PC-9 (cell line): ENCODE measurements at regions not wholly inside any gene's neighbourhood (a gene's known extent, or its start where the extent isn't known, plus 50 kb on each side); places are given as distances from the start of the nearest gene placed in this dataset.

Source experiments
- BruUV-seq: library from RNA; stranded (reverse); fragments of 400-500 nt; replicated peaks from 2 replicates; lab custom pipeline; 2021; lab: Mats Ljungman, UMichigan
- CTCF ChIA-PET: fragments of 300-600 bp; sonication (Branson Sonifier 250); formaldehyde crosslinking; loops from one replicate; lab custom pipeline; 2022; ENCODE audit warnings: antibody characterized with exemption; lab: Charles Lee
- POLR2A ChIA-PET: fragments of 300-600 bp; sonication (Branson Sonifier 250); formaldehyde crosslinking; loops from one replicate; lab custom pipeline; 2022; ENCODE audit warnings: antibody characterized with exemption; ENCODE audit not compliant: unreplicated experiment; lab: Charles Lee
- DNase-seq, 2 experiments: peaks; one replicate each; pipeline versions ENCODE4 v3.0.0 to v3.0.0-alpha.2; 2015 to 2022; ENCODE audit warnings: mixed read lengths in 1 of 2
- H2AFZ ChIP-seq: fragments of 200-600 bp; sonication (generic); 2 replicates; pipeline ENCODE4 v1.8.1; 2017; ENCODE audit warnings: antibody characterized with exemption
- H3F3A ChIP-seq: fragments of 200-600 bp; sonication (generic); 2 replicates; pipeline ENCODE4 v1.8.1; 2017; ENCODE audit warnings: antibody characterized with exemption, mild to moderate bottlenecking, low read depth; ENCODE audit not compliant: insufficient read depth
- H3K27ac ChIP-seq: fragments of 200-600 bp; sonication (generic); 2 replicates; pipeline ENCODE4 v1.6.1; 2016; ENCODE audit warnings: mixed run types
- H3K27me3 ChIP-seq: fragments of 200-600 bp; sonication (generic); 2 replicates; pipeline ENCODE4 v1.6.1; 2016; ENCODE audit warnings: low read depth, mixed run types; ENCODE audit not compliant: insufficient read depth
- H3K36me3 ChIP-seq: fragments of 200-600 bp; sonication (generic); 2 replicates; pipeline ENCODE4 v1.6.1; 2016; ENCODE audit warnings: low read depth, mixed run types
- H3K4me1 ChIP-seq: fragments of 200-600 bp; sonication (generic); replicated peaks from 2 replicates; pipeline ENCODE4 v1.6.1; 2016; ENCODE audit warnings: mixed run types; ENCODE audit not compliant: insufficient read depth
- H3K4me2 ChIP-seq: fragments of 200-600 bp; sonication (generic); 2 replicates; pipeline ENCODE4 v1.6.1; 2017; ENCODE audit warnings: mixed run types
- H3K4me3 ChIP-seq: fragments of 200-600 bp; sonication (generic); 2 replicates; pipeline ENCODE4 v1.6.1; 2016; ENCODE audit warnings: mixed run types
- H3K79me2 ChIP-seq: fragments of 200-600 bp; sonication (generic); 2 replicates; pipeline ENCODE4 v1.6.1; 2017; ENCODE audit warnings: low read depth, mixed run types
- H3K9me2 ChIP-seq: fragments of 200-600 bp; sonication (generic); 2 replicates; pipeline ENCODE4 v1.8.1; 2017; ENCODE audit warnings: mild to moderate bottlenecking; ENCODE audit not compliant: insufficient read depth
- H3K9me3 ChIP-seq: fragments of 200-600 bp; sonication (generic); 2 replicates; pipeline ENCODE4 v1.8.1; 2016; ENCODE audit warnings: low read depth; ENCODE audit not compliant: insufficient read depth
- H4K20me1 ChIP-seq: fragments of 200-600 bp; sonication (generic); 2 replicates; pipeline ENCODE4 v1.8.1; 2017; ENCODE audit not compliant: insufficient read depth
- EZH2 ChIP-seq: fragments of 200-600 bp; sonication (generic); IDR thresholded peaks from 2 replicates; pipeline ENCODE4 v1.8.0; 2017; ENCODE audit warnings: antibody characterized with exemption, low read depth
- intact Hi-C: fragments of 100-400 bp; cut with micrococcal nuclease; formaldehyde crosslinking; loops from one replicate; pipeline ENCODE4 v1.10.0; 2022; ENCODE audit not compliant: unreplicated experiment
- TF ChIP-seq, protein P1 (sequence below): fragments of 200-600 bp; sonication (generic); conservative IDR thresholded peaks from 2 replicates; pipeline ENCODE4 v1.6.1; 2017; ENCODE audit warnings: mixed run types, antibody characterized with exemption, mild to moderate bottlenecking, moderate library complexity

GRCh38 chr6:109896341-109896740 lies 81.8 kb upstream of the GPR6 start:
- Histone ChIP-seq H3K79me2 (no peaks in the 10 kb centered on the region), H3K4me1 (peaks cover 38% of the 10 kb centered on the region), H3K9me2 (no peaks in the 10 kb centered on the region), H3K36me3 (no peaks in the 10 kb centered on the region), H3K9me3 (peaks cover 9% of the 10 kb centered on the region; the same call in 1 of the 2 replicates), H3K27ac (no peak overlapping the region), H4K20me1 (no peaks in the 10 kb centered on the region), H3K4me3 (no peak overlapping the region), H3F3A (peaks cover 28% of the 10 kb centered on the region), H3K4me2 (no peak overlapping the region), H3K27me3 (no peaks in the 10 kb centered on the region), H2AFZ (no peak overlapping the region)
- ChIA-PET CTCF (no interaction called here), POLR2A (no interaction called here)
- intact Hi-C loops: no loop called here
- TF ChIP-seq, protein P1, sequence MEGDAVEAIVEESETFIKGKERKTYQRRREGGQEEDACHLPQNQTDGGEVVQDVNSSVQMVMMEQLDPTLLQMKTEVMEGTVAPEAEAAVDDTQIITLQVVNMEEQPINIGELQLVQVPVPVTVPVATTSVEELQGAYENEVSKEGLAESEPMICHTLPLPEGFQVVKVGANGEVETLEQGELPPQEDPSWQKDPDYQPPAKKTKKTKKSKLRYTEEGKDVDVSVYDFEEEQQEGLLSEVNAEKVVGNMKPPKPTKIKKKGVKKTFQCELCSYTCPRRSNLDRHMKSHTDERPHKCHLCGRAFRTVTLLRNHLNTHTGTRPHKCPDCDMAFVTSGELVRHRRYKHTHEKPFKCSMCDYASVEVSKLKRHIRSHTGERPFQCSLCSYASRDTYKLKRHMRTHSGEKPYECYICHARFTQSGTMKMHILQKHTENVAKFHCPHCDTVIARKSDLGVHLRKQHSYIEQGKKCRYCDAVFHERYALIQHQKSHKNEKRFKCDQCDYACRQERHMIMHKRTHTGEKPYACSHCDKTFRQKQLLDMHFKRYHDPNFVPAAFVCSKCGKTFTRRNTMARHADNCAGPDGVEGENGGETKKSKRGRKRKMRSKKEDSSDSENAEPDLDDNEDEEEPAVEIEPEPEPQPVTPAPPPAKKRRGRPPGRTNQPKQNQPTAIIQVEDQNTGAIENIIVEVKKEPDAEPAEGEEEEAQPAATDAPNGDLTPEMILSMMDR: no peak
- no peak for TF ChIP-seq EZH2
- BruUV-seq: no TSS peak
- peak in 1 of 2 experiments; percentile 17 for DNase-seq

DNA sequence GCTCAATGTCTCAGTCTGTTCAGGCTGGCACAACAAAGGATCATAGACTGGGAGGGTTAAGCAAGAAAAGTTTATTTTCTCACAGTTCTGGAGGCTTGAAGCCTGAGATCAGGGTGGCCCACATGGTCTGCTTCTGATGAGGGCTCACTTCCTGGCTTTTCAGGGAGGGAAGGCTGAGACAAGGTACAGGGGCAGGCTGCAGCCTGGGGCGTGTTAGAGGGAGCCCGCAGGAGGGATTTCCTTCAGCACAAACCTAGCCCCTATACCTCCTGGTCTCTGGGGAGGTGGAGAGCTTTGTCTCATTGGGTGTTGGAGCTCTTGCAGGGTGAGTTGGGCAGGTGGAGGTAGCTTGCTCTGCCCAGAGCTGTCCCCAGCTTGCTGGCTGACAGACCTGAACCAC lies 81.1 kb upstream of the GPR6 start:
- Histone ChIP-seq H4K20me1 (no peaks in the 10 kb centered on the region), H3K9me2 (no peaks in the 10 kb centered on the region), H3K36me3 (no peaks in the 10 kb centered on the region), H3K27me3 (no peaks in the 10 kb centered on the region), H3K4me1 (peaks cover 32% of the 10 kb centered on the region), H3K9me3 (peaks cover 9% of the 10 kb centered on the region; the same call in 1 of the 2 replicates), H3K4me2 (no peak overlapping the region), H3K27ac (no peak overlapping the region), H3F3A (peaks cover 26% of the 10 kb centered on the region), H3K4me3 (no peak overlapping the region), H2AFZ (no peak overlapping the region), H3K79me2 (no peaks in the 10 kb centered on the region)
- intact Hi-C loops: no loop called here
- POLR2A ChIA-PET: no interaction called here
- DNase-seq: no peak
- CTCF ChIA-PET: no interaction called here
- TF ChIP-seq, protein P1: no peak
- TF ChIP-seq EZH2: no peak
- no TSS peak for BruUV-seq

DNA sequence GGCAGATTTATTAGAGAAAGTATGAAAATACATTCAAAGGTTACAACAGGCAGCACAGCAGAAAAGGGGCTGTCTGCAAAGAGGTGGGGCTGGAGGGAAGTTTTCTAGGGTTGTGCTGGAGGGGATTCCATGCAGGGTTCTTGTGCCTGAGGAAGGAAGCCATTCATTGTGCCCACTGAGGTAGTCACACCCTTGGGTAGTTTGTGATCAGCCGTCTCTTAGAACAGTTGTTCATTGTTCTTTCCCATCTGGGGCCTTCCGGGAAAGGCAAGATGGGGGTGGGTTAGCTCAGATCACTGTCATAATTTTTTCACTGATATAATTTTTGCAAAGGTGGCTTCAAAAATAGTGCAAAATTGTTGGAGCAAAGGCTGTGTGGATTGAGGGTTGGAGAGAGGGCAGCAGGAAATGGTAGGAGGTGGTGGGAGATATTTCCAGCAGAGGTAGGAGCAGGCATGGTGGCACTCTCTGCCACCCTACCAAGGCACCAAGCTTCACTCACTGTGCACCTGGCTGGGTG lies 80.5 kb upstream of the GPR6 start:
- peaks cover 20% of the 10 kb centered on the region for H3F3A ChIP-seq
- H3K27ac ChIP-seq: no peak overlapping the region
- peaks cover 26% of the 10 kb centered on the region for H3K4me1 ChIP-seq
- H3K79me2 ChIP-seq: no peaks in the 10 kb centered on the region
- H4K20me1 ChIP-seq: no peaks in the 10 kb centered on the region
- BruUV-seq: no TSS peak
- no peaks in the 10 kb centered on the region for H3K36me3 ChIP-seq
- no peaks in the 10 kb centered on the region for H3K9me2 ChIP-seq
- ChIA-PET POLR2A (no interaction called here), CTCF (no interaction called here)
- no peak overlapping the region for H2AFZ ChIP-seq
- TF ChIP-seq EZH2: no peak
- TF ChIP-seq, protein P1: no peak
- DNase-seq: no peak
- no peak overlapping the region for H3K4me3 ChIP-seq
- H3K27me3 ChIP-seq: no peaks in the 10 kb centered on the region
- H3K9me3 ChIP-seq: peaks cover 9% of the 10 kb centered on the region; the same call in 1 of the 2 replicates
- H3K4me2 ChIP-seq: no peak overlapping the region
- intact Hi-C loops: no loop called here
